ENCODE measurements at regions not wholly inside any gene's neighbourhood (a gene's known extent, or its start where the extent isn't known, plus 50 kb on each side); places are given as distances from the start of the nearest gene placed in this dataset.

DNA sequence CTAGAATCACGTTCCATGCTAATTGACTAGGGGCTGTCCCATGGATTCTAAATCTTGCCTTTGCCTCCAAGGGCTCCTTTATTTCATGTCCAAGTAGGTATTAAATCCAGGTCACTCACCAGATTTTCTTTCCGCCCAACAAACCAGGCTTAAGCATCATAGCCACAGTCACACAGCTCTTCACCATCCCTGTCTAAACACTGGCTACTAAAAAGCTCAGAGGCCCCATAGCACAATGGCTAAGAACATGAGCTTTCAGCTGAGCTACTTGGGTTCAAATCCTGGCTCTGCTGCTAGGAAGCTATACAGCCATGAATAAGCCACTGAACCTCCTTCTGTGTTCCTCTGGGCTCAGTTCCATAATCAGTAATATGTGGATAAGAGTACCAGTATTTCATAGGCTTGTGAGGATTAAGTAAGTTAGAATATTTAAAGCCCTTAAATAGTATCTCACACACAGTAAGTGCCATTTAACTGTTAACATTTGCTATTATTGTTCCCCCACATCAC lies 277.2 kb upstream of the GJB5 start:
- TF ChIP-seq, protein P1, sequence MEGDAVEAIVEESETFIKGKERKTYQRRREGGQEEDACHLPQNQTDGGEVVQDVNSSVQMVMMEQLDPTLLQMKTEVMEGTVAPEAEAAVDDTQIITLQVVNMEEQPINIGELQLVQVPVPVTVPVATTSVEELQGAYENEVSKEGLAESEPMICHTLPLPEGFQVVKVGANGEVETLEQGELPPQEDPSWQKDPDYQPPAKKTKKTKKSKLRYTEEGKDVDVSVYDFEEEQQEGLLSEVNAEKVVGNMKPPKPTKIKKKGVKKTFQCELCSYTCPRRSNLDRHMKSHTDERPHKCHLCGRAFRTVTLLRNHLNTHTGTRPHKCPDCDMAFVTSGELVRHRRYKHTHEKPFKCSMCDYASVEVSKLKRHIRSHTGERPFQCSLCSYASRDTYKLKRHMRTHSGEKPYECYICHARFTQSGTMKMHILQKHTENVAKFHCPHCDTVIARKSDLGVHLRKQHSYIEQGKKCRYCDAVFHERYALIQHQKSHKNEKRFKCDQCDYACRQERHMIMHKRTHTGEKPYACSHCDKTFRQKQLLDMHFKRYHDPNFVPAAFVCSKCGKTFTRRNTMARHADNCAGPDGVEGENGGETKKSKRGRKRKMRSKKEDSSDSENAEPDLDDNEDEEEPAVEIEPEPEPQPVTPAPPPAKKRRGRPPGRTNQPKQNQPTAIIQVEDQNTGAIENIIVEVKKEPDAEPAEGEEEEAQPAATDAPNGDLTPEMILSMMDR (IDR thresholded peaks at IDR 0.05) = no peak
- no peak for TF ChIP-seq POLR2A (IDR thresholded peaks at IDR 0.05; ENCODE audit: low read depth)
- no peak for TF ChIP-seq POLR2AphosphoS5 (IDR thresholded peaks at IDR 0.05)
- TF ChIP-seq EP300 (IDR thresholded peaks at IDR 0.05) = no peak

Data from esophagus muscularis mucosa (tissue), 4 donors.